NOMO-1 treated with DMSO at 0.1 percent for 48 hours (cell line): ENCODE measurements at regions not wholly inside any gene's neighbourhood (a gene's known extent, or its start where the extent isn't known, plus 50 kb on each side); places are given as distances from the start of the nearest gene placed in this dataset.

ENCODE experiments used
- DNase-seq: peaks from one replicate; lab custom pipeline; 2025; ENCODE audit not compliant: unreplicated experiment; lab: John Stamatoyannopoulos, UW

DNA sequence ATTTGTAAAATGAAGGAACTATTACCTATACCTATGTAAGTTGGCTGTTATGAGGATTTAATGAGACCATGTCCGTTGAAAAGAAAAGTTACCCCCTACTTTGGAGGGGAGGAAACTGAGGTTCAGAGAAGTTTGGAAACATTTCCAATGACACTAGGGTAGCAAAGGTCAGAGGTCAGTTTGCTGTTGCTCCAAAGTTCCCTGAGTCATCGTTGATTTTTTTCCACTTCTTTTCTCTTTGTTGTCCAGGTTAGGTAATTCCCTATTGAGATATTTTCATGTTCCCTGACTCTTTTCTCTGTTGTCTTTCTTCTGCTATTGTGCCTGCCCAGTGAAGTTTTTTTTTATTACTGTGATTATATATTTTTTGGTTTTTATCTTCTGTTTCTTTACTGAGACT lies 213.8 kb upstream of the C1orf174 start:
- DNase-seq = no peak

- no peak for DNase-seq
Observed at GRCh38 chr1:4115191-4115900, 215.3 kb upstream of the C1orf174 start.

DNA sequence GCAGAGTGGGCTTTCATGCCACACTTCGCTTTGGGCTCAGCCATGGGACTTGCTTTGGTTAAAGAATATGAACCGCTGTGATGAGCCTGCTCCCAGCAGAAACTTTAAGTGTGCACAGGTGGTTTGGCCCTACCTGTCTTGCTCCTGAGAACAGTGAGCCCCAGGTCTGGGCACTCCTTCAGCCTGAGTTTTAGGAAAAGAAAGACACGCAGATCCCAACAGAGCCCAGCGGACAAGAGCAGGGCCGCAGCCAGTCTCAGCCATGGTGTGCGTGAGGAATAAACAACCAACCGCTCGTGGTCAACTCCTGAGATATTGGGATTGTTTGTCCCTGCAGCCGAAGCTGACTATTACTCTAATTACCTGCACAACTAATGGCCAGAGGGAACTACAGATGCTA lies 217.1 kb upstream of the C1orf174 start:
- DNase-seq = no peak

DNA sequence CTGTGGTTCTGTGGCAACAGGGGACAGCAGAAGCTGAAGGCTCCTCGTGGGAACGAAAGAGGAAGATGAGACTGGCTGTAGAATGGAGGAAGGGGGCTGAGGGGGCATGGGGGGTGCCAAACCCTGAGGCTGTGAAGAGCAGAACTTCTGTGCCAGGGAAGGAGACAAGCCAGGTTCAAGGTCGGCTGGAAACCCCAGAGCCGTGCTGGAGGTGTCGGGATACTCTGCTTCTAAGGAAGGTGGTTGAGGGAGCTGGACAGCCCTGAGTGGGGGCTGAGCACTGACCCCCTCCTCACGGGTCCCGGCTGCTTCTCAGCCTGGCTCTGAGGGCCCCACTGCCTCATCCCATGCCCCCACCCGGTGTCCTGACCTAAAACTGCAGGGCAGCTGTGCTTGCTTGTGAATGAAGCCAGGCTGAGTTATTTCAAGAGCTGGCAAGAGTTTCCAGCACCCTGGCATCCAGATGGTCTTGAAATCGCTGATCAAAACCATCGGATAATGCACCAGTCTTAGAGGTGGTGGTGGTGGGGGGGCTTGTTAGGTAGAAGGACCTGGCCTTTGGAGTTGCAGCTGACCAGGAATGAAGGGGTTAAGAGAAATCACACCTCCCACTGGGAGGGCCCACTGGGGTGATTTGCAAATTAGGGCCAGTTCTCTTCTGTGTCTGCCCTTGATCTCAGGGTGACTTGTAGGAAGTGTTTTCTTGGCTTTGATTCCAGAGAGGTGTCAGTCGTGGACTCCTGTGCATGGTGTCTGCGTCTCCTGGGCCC lies 218.9 kb upstream of the C1orf174 start:
- no peak for DNase-seq

DNA sequence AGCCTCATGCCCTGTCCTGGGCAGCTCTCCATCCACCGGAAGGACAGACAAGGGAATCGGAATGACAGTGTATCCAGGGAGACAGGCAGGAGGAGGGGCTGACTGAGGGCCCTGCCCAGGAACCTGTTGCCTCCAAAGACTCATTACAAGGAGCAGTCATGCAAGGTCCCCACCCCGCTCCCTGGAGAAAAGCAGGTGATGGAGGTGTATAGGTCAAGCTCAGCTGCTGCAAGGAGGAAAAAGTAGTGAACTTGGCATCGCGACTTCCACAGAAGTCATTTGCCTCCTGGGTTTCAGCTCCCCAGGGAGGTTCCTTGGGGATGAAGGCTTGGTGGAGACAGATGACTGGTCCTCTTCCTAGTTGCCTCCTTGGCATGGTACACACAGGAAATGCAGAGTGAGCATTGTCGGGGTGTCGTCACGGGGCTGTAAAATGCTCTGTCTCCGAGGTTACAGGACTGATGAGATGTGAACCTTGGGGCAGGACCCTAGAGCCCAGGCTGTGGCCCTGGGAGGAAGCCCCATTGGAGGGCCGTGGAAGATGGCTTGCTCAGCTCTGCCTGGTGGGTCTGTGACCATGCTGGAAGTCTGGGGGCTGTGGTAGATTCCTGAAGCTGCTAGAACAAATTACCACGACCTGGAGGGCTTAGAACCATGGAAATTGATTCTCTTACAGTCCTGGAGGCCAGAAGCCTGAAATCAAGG lies 219.6 kb upstream of the C1orf174 start:
- no peak for DNase-seq

- DNase-seq = no peak
Observed at GRCh38 chr1:4120557-4121292, 220.7 kb upstream of the C1orf174 start.

DNA sequence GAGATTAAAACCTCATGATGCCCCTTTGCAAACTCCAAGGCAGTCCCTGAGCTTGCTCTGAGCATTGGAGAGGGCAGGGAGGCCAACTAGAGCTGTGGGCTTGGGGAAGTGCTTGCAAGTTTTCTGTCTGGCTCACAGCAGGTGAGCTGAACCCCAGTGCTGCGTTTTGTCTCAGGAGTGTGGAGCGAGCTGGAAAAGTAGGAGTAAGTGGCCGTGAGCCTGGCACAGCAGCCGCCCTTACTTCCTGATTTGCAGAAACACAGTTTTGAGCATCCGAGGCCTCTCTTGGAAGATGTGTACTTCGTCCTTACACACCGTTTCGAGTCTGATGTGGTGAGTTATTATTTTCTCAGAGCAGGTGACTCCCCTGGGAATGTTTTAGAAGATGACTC lies 221.2 kb upstream of the C1orf174 start:
- DNase-seq = no peak

- DNase-seq = no peak
Observed at GRCh38 chr1:4121834-4122512, 221.9 kb upstream of the C1orf174 start.

DNA sequence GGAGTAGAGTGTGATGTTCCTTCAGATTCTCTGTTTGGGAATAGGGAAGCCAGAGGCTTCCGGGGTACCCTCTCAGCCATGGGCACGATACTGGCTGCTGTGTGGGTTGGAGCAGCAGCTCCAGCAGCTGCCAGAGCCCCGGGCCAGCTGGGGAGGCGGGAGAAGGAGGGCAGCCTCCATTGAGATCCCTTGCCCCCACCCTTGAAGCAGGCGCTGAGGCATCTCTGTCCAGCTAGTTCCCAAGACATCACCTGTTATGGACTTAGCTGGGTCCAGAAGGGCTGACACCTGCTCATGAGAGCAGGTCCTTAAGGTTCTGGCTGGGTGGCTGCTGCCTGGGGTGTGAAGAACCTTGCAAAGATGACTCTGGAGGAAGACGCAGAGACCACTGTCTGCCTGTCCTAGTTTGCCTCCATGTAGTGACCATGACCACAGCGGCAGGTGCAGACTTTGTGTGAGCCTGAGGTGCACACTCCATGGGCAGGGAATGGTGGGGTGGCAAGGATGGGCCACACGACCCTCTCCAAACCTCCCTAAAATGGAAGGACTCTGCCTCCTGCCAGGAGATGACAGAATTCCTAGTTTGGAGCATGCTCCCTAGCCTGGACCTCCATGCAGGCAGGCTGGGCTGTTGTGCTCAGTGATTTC lies 222.6 kb upstream of the C1orf174 start:
- DNase-seq = no peak

DNA sequence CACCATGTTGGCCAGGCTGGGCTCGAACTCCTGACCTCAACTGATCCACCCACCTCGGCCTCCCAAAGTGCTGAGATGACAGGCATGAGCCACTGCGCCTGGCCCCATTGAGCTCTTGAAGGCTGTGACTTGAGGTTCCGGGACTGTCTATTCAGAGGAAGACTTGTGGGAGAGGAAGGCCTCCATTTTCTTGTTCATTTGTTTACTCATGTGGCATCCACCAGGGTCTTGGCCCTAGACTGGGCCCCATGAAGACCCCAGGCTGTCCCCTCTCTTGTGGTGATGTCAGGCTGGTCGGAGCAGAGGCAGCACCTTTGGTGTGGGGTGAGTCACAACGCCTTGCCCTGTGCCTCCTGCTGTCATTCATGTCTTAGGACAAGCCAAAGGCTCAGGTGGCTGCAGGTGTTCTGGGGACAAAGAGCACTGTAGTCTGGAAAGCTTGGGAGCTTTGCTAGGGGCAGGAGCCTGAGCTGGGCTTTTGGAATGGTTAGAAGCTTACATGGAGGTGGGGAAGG lies 224.6 kb upstream of the C1orf174 start:
- no peak for DNase-seq

- no peak for DNase-seq
Observed at GRCh38 chr1:4126251-4126650, 226.2 kb upstream of the C1orf174 start.

DNA sequence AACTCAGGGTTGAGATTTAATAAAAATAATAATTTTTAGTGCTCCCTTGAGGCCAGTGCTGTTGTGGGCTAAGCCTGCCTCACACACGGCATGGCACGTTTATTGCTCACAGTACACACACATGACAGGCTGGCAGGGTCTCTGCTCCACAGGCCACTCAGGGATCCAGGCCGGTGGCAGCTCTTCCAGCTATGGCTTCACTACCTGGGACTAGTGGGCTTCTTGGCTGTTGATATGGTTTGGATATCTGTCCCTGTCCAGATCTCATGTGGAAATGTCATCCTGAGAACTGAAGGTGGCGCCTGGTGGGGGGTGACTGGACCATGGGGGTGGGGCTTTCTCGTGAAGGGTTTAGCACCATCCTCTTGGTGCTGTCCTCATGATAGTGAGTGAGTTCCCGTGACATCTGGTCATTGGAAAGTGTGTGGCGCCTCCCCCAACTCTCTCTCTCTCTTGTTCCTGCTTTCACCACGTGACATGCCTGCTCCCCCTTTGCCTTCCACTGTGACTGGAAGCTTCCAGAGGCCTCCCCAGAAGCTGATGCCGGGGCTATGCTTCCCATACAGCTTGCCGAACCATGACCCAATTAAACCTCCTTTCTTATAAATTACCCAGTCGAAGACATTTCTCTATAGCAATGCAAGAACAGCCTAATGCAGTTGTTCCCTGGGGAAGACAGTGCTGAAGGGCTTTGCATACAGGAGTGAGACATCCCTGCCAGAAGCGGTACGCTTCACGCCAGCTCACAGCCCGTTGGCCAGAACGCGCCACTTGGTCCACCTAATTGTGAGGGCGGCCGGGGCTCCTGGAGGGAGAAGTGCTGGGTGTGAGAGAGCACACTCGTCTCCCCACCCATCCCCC lies 226.9 kb upstream of the C1orf174 start:
- DNase-seq = no peak

- no peak for DNase-seq
Observed at GRCh38 chr1:4127592-4128140, 227.6 kb upstream of the C1orf174 start.

GRCh38 chr1:4128616-4129015 lies 228.5 kb upstream of the C1orf174 start:
- DNase-seq = no peak

- no peak for DNase-seq
Observed at GRCh38 chr1:4129693-4130092, 229.6 kb upstream of the C1orf174 start.

DNA sequence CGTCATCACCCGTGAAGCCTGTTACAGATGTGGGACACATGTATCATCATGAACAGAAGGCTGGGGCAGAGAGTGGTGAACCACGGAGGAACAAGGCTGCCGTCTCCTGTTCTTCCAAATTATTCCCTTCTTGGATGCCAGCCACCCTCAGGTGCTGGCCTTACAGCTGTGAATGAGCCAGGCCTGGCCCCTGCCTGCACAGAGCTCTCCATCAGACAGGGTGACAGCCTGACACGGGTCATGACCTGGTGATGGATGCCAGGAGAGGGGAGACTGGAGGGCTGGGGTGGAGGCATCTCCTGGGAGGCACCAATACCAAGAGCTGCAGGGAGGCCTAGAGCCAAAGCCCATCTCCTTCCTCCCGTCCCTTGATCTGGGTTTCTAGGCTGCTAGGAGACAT lies 230.0 kb upstream of the C1orf174 start:
- no peak for DNase-seq

DNA sequence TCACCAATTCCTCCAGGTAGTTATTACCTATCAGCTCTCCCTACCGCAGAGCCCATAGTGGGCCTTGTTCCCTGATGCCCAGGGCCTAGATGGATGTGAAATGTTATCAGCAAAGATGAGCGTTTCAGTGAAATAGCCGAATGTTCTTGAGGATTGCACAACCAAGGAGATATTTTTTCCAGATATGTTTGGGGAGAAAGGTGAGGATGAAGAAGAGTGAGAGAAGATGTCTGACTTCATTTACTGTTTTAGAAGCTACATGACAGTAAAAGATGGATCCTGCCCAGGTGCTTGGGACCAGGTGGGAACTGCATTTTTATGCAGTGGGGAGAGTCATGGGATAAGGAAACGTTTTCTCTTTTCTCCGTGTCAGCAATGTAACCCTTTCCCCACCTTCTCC lies 231.7 kb upstream of the C1orf174 start:
- DNase-seq = no peak

DNA sequence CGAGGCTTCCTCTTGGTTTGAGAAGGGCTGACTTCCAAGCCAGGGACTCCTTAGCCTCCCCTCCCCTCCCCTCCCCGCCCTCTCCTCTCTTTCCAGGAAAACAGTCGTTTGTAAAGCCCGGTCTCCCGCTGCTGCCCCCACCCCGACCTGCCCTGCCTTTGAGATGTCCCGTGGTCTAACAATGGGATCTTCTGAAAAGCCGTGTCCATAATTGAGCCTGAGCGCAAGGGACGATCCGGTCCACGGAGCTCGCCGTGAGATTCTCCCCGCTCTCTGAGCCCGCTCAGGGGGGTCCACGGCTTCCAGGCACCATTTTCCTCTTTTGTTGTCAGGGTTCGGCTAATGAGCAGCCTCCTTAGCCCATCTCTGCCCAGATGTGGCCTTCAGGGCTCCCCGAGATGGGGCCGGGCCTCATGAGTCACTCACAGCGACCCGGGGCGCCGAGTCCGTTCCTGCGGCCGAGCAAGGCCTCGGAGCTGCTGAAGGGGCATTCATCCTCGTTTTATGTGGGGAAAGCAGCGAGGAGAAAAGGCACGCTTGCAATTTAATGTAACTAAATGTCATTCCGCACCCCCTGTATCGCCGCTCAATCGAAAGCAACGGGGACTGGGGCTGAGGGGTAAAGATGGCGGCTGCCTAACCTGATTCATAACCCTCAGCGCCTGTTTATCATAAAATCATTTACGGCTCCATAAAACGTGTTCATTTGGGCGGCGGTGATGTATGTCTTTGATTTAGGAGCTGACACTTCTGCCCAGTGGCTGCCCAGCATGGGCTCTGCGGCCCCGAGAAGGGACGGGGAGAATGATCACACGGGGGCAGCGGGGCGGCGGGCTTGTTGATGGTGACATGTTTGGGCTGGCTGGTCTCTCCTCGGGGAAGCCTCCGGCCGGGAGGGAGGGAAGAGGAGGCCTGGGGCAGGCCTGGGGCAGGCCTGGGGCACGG lies 232.6 kb upstream of the C1orf174 start:
- DNase-seq = no peak
